GM18502 (cell line): ENCODE measurements at regions not wholly inside any gene's neighbourhood (a gene's known extent, or its start where the extent isn't known, plus 50 kb on each side); places are given as distances from the start of the nearest gene placed in this dataset.
"Not testable (repeated sequence)": the region's sequence is repeated elsewhere in the genome, so short reads cannot be mapped to it uniquely, and the experiment has no call there.

Experiments used
- ATAC-seq: cut with Tn5 transposase; IDR thresholded peaks from one replicate; pipeline ENCODE4 v1.9.1; 2021; ENCODE audit warnings: mild to moderate bottlenecking; ENCODE audit not compliant: unreplicated experiment, poor library complexity

DNA sequence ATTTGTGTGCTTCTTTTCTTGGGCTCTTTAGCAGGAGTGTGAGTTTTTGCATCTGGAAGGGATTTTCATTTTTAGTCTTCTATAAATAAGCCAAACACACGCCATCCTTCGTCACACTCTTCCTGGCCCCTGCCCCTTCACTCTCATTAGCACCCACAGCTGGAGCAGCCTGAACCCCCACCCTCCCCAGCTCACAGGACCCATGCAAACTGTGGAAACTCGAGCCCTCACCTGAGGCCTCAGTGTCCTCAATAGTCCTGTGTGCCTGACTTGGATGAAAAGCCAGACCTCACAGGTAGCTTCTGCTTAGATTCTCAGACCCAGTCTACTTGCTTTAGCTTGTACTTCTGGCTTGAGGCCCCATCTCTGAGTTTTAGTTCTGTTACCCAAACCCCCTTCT lies 167.9 kb downstream of the MTHFS start:
- ATAC-seq, result no peak

DNA sequence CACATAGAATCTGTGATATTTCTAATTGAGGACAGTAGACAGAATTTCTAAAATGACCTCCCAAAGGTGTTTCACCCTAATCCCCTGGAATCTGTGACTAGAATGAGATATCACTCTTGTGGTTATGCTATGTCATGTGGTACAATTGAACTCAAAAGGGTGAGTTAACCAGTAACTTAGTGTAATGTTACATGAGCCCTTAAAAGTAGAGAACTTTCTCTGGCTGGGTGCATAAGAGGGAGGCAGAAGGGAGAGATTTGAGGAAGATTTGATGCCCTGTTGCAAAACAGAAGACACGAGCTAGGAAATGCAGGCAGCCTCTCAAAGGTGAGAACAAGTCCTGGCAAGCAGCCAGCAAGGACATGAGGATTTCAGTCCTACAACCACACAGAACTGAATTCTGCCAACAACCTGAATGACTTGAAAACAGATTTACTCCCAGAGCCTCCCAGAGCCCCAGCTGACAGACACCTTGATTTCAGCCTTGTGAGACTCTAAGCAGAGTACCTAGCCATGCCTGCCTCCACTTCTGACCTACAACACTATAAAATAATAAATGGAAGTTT lies 160.3 kb downstream of the MTHFS start:
- ATAC-seq, result no peak

DNA sequence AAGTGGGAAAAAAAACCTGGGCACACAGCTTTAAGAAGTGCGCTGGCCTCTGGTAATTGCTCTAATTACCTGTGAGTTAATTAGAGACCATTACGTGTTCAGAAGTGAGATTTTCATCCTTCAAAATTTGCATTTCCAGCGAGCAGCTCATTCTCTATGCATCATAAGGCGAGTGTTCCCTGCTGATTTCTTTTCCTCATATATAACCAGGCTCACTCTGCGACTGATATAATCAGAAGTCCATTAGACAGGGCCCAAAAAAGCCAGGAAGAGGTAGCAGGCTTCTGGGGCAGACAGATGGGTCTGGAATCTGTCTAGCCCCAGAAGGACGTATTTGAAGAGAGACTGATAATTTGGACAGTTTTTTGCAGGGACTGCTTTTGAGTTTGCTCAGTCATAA lies 158.7 kb downstream of the MTHFS start:
- no peak for ATAC-seq

DNA sequence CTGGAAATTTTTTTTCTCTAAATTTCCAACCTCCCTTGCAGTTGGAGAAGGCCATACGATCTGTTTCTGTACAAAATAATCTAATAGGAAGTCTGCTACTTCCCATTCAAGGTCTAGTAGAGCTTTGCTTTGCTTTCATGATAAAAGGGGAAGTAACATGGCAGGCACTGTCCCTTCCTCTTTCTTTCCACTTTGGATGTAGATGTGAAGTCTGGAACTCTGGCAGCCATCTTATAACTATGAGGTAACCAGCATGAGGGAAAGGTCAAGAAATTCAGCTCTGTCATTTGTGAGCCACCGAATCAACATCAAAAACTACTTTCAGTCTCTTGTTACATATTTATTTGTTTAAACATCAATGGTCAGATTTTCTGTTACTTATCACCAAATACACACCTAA lies 156.3 kb downstream of the MTHFS start:
- no peak for ATAC-seq

DNA sequence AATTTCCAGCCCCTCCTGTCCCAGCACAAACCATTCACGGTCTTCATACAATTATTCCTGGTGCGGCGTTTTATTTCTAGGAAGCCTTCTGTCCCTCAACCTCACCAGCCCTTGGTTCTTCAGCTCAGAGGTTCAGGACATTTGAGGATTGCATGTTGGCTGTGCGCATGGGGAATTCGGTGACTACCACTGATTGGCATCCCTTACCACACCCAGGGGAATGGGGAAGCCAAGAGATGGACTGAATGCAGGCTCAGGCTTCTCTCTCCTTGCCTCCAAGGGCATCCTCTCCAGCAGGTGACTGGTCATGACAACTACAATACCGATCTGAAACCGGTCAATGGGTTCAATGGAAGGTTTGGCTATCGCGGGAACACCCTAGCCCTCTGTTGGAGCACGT lies 153.8 kb downstream of the MTHFS start:
- no peak for ATAC-seq

DNA sequence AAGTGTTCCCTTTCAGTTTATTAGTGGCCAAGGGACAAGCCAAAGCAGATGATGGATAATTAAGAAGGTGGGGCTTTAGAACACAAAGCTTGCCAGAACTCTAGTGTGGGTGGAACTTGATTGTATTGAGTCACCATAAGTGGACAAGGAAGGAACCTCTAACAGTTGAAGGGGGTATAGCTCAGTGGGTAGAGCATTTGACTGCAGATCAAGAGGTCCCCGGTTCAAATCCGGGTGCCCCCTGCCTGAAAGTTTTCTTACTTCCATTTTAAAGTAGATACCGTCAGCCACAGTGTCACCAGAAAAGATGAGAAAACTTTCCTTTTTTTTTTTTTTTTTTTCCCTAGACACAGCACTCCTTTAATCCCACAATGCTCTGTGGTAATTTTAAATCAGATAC lies 152.3 kb downstream of the MTHFS start:
- ATAC-seq, result not testable (repeated sequence)

DNA sequence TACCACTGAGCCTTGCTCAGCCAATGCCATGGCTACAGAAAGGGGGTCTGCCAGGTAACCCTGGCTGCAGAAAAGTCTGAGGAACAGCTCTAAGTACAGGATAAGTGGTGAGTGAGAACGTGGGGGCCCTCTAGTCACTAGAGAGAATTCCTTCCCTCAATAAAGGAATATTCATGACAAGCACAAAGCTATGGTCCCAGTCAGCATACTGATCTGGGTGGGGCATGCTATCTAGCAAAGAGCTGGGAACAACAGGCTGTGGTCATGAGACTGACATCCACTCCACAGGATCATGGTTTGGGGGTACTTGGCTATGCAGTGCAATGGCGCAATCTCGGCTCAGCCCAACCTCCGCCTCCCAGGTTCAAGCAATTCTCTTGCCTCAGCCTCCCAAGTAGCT lies 140.4 kb downstream of the MTHFS start:
- no peak for ATAC-seq

DNA sequence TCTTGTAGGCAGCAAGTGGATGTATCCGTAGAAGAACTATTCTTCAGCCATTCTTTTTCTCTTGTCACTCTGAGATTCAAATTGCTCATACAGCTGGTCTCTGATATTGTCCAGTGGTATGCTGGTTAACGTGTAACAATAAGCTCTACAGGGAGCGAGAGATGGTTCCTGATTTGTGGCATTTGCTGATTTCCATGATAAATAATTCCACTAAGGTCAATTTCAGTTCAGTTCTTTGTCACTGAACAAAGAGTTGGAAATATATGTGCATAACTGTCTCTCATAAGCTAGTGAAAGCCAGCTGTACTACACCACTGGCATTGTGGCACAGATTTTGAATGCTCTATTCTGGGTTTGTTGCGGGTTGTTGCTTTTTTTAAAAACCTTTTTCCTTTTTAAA lies 131.7 kb downstream of the MTHFS start:
- no peak for ATAC-seq

DNA sequence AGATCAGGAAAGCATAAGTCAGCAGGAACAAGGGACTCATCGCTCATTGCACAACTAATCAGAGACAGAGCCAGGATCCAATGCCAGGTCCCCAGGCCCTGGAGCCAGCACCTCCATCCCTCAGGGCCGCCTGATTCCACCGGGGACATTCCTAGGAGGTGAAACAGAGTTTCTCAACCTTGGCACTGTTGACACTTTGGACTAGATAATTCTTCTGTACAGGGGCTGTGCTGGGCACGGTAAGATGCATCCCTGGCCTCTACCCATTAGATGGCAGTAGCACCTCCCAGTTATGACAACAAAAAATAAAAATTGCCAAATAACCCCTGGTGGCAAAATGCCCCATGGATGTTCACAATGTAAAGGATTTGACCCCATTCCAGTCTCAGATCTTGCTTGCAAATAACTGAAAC lies 127.7 kb downstream of the MTHFS start:
- ATAC-seq, result no peak

DNA sequence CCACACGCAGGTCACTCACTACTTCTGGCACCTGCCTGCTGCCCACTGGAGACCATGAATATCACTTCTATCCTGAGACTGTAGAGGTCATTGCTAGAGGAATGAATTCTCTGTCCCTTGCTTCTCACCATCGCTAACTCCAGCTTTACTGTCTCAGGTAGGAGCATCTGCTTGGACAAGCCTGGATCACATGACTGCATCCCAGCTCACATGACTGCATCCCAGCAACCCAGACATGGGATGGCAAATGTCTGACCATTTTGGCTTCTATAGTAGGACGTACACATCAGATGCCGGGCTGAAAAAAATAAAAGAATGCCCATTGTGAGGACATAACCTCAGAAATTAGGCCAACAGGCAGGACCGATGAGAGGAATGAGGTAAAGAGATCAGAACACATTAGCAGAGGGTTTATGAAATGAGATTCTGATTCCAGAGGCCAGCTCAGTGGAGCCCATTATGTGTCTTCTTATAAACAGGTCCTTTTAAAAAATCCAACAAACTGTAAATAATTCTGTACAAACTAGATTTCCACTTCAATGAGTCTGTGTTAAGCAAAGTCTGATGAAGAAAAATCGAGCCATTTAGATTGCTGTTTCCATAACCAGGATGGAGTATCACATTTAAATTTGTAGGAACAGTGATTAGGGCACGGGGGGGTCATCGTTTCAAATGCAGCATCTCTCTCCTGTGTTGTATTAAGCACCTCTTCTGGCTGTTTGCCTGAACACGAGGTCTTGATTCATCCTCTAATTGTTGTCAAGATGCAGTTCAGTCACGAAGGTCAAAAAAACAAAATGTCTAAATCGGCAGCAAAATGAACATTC lies 126.7 kb downstream of the MTHFS start:
- ATAC-seq, result no peak

DNA sequence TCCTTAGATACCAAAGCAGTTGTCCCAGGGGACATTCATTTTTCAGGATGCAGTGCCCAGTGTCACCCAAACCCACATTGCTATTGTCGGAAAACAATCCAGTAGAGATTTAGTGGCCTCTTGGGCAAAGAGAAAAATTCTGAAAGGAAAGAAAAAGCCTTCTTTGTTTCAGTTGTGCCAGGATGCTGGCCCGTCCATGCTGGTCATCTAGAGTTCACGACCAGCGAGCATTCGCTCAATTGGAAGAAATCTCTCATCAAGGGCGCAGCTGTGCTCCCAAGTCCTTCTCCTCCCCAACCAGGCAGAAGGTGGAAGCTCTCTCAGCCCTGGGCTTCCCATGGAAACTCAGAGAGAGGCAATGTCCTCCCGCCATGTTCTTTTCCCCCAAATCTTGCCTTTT lies 123.7 kb downstream of the MTHFS start:
- ATAC-seq, result no peak

DNA sequence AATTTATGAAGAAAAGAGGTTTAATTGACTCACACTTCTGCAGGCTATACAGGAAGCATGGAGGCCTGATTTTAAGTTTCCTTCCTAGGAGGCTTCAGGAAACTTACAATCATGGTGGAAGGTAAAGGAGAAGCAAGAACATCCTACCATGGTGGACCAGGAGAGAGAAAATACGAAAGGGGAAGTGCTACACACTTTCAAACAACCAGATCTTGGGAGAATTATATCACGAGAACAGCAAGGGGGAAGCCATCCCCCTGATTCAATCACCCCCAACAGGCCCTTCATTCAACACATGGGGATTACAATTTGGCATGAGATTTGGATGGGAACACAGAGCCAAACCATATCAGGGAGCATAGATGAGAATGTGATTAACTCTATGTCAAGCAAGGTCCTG lies 121.0 kb downstream of the MTHFS start:
- no peak for ATAC-seq

DNA sequence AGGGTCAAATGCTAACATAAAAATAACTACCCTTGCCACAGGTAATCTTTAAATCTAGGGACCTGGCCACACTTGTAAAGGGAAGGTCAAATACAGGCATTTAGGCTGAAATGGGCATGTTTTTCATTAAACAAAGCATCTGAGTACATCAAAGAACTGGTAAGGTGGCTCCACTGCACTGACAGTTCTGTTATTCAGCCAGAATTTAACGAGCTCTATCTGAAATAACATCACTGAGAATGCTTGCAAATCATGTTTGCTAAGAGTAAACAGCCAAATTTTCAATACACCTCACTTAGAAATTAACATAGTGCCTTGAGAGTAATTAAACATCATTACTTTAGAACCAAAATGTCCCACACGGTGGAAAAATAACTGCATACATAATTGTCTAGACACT lies 118.9 kb downstream of the MTHFS start:
- no peak for ATAC-seq

DNA sequence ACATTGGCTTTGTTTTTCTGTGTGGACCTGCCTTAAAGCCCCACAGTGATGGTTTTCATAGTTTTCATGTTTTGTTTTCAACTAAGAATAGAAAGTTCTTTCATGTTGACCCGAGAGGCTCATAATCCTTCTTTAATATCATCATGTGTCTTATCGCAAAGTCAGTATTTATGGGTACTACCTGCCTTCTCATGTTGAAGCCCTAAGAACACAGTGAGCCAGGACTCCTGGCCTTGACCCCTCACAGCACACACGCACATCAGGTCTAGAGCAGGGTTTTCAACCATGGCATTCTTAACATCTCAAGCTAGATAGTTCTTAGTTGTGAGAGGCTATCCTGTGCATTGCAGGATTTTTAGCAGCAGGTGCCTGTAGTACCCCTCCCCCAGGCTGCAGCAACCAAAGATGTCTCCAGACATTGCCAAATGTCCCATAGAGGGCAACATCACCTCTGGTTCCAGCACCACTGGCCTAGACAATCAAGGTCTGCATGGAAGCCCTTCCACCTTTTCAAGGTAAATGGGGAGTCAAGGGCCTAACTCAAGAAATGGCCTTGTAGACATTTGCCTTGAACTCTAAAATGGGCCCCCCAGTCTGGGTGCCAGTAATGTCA lies 118.3 kb downstream of the MTHFS start:
- ATAC-seq, result no peak

DNA sequence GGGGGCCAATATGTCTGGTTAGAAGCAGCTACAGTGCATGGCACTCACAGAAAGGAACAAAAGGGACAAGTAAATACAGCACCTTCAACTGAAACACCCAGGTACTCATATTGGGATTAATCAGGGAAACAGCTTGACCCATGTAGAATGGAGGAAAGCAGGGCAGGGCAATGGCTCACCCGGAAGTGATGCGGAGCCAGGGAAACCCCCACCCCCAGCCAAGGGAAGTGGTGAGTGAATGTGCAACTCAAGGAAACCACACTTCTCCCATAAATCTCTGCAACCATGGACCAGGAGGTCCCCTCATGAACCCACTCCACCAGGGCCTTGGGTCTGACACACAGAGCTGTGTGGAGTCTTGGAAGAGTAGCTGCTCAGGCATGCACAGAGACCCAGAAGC lies 117.1 kb downstream of the MTHFS start:
- no peak for ATAC-seq

DNA sequence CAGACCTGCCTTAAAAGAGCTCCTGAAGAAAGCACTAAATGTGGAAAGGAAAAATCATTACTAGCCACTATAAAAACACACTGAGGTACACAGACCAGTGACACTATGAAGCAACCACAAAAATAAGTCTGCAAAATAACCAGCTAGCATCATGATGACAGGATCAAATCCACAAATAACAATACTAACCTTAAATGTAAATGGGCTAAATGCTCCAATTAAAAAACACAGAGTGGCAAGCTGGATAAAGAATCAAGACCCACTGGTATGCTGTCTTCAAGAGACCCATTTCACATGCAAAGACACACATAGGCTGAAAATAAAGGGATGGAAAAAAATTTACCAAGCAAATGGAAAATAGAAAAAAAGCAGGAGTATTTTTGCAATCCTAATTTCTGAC lies 114.5 kb downstream of the MTHFS start:
- not testable (repeated sequence) for ATAC-seq
